GM04503 (cell line): ENCODE measurements at regions not wholly inside any gene's neighbourhood (a gene's known extent, or its start where the extent isn't known, plus 50 kb on each side); places are given as distances from the start of the nearest gene placed in this dataset.

ENCODE experiments used
- DNase-seq: peaks from one replicate; pipeline ENCODE4 v3.0.0-alpha.2; 2012; ENCODE audit warnings: low read depth

- DNase-seq, result no peak
Measured at GRCh38 chr21:24222676-24223075, 1384.6 kb downstream of the MRPL39 start.

GRCh38 chr21:24220446-24220845, 1386.8 kb downstream of the MRPL39 start:
- DNase-seq, result no peak

GRCh38 chr21:24217151-24217550, 1390.1 kb downstream of the MRPL39 start:
- no peak for DNase-seq

DNA sequence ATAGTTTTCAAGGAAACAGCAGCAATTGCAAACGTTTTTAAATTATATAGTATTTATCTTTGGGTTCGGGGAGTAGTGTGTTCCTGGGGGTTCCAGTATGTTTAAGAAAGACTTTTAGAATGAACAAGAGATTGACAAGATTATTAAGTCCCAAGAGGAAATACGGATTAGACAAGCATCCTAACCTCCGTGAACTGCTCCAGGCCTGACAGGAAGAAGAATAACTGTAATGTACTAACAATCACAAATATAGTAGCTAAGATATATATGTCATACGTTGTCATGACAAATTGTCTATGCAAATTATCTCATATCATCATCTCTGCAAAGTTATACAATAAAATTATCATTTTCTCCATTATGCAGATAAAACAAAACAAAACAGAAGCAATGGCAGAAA, 1397.2 kb downstream of the MRPL39 start:
- DNase-seq, result no peak

DNA sequence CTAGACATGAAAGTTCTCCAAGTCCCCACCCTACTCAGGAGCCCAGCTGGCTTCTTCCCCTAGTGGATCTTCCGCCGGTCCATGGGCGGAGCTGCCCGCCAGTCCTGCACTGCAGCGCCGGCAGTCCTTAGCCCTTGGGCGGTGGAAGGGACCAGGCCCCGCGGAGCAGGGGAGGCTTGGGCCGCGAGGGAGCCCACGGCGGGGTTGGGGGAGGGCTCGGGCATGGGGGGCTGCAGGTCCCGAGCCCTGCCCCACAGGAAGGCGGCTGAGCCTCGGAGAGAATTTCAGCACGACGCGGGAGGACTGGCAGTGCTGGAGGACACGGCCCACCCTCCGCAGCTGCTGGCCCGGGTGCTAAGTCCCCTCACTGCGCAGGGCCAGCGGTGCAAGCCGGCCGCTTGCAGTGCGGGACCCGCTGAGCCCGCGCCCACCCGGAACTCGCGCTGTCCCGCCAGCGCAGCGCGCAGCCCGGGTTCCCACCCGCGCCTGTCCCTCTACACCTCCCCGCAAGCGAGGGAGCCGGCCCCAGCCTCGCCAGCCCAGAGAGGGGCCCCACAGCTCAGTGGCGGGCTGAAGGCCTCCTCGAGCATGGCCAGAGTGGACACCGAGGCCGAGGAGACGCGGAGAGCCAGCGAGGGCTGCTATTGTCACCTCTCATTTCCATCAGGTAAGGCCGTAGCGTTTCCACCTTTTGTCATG, 1398.6 kb downstream of the MRPL39 start:
- no peak for DNase-seq

DNA sequence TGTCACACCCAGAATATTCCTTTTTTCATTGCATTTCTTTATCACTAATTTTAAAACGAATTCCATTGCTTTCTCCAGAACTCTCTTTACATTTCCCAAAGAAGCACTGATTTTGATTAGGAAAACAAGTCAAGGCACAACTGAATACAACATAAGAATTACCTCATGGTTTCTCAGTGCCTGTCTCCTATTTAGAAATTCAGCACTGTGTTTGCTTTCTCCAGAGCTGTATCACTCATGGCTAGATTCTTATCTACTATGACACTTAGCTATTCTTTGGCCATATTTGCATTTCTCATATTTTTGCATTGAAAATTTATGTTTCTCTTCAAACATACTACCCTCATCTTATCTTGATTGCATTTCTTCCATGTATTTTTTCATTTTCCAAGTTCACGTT, 1402.0 kb downstream of the MRPL39 start:
- DNase-seq, result no peak

DNA sequence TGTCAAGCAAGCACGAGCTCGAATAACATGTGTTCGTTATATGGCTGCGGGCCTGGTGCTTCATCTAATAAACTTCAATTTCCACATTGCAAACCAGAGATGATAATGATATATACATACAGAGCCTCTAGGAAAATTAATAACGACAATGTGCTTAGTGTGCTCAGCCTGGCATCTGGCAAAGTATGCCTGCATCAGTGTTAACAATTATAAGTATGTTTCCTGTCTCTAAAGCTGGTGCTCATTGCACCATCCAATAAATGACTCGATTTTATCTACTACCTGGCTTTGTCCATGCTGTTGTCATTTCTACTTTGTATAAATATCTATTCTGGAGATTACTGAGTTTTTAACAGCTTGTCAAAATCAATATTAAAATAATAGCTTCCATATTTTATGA, 1402.6 kb downstream of the MRPL39 start:
- no peak for DNase-seq

GRCh38 chr21:24200052-24200451, 1407.2 kb downstream of the MRPL39 start:
- DNase-seq, result no peak

DNA sequence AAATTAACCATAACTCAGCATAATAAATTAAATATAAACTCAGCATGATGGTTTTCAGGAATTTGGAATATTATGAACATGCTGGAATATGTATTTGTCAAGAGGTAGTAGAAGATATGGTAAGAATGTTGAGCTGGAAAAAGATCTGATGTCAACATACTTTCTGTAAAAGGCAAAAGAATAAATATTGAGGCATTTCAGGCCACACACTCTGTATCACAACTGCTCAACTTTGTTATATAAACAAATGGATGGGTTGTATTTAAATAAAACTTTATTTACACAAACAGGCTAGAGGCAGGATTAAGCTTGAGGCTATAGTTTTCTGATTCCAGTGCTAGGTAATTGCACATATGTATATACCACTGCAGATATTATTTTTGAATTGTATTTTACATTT, 1409.4 kb downstream of the MRPL39 start:
- DNase-seq, result no peak

- DNase-seq, result no peak
Measured at GRCh38 chr21:24197132-24197643, 1410.1 kb downstream of the MRPL39 start.

- no peak for DNase-seq
Measured at GRCh38 chr21:24188506-24188905, 1418.8 kb downstream of the MRPL39 start.

- DNase-seq, result no peak
Measured at GRCh38 chr21:24183077-24183476, 1424.2 kb downstream of the MRPL39 start.

DNA sequence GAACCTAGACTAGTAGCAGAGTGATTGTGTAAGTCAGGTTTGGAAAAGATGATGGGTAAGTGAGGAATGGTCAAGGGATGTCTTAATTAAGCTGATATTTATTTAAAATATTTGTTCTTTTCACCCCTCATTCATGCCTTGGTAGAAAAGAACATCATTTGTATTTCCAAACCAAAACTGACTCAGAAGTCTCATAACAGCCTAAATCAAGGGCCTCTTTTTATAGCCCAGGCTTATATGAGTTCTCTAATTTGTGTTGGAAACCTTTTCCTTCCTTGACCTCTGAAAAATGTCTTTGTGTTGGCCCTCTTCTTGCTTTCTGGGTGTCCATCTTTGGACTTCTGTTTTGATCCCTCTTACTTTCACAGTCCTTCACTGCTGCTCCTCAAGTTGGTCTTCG, 1428.2 kb downstream of the MRPL39 start:
- no peak for DNase-seq

DNA sequence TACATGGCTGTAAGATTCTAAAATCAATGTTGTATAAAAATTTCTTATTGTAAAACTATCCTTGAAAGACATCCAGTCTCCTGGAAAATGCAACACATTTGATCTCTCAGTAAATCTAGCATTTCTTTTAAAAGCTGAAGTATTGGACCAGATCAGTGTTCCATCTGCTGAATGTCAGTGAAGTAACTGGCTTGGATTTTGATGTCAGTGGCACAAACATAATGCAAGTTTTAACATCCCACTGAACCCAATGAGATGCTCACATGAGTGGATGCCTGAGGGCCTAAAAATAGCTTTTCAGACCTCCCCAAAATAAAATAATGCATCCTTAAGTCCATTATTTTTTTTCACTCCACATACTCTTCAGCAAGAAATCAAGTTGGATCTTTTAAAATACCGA, 1432.2 kb downstream of the MRPL39 start:
- no peak for DNase-seq

GRCh38 chr21:24171736-24172135, 1435.5 kb downstream of the MRPL39 start:
- DNase-seq, result no peak

GRCh38 chr21:24163539-24163938, 1443.7 kb downstream of the MRPL39 start:
- no peak for DNase-seq

DNA sequence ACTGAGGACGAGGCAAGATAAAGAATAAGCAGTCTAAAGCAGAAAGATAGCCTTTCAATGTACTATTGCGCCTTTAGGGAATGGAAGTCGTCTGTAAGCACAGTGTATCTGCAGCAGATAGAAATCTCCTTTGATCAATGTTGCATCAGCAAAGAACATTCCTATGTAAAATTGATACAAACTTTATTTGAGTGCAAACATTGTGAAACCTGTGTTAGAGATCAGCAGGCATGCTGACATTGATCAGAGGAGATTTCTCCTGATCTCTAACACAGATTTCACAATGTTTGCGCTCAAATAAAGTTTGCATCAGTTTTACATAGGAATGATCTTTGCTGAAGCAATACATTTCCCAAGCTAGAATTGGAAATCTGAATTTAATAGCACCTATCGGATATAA, 1446.8 kb downstream of the MRPL39 start:
- no peak for DNase-seq

DNA sequence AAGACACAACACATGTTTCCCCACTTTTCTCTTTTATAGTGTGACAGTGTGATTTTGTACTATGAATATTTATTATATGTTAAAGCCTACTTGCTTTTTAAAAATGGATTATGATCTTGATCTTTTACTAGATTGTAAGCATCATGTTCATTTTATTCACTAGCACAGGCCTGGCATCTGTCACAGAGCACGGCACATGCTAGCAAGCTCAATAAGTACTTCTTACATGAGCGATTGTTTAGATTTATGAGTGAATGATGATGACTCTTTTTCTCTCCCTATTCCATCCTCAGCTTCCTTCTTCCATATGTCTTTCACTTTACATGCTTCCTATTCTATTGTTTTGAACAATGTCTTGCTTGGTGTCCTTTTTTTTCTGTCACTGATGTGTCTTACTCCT, 1454.1 kb downstream of the MRPL39 start:
- DNase-seq, result no peak

GRCh38 chr21:24150753-24151152, 1456.5 kb downstream of the MRPL39 start:
- no peak for DNase-seq

DNA sequence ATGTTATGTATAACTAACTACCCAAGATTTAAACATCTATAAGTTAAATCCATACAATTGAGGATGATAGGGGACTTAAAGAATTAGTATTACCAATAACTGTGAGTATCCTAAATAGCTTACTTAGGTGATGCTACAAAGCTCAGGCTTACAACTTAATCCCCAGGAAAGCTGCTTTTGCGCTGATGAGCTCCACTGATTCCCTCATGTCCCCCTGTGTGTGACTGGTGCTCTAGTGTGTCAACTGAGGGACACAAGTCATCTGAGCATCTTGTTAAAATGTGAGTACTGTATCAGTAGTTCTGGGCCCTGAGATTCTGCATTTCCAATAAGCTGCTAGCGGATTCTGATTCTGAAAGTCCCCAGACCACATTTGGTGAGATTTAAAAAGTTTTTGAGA, 1458.8 kb downstream of the MRPL39 start:
- DNase-seq, result no peak

DNA sequence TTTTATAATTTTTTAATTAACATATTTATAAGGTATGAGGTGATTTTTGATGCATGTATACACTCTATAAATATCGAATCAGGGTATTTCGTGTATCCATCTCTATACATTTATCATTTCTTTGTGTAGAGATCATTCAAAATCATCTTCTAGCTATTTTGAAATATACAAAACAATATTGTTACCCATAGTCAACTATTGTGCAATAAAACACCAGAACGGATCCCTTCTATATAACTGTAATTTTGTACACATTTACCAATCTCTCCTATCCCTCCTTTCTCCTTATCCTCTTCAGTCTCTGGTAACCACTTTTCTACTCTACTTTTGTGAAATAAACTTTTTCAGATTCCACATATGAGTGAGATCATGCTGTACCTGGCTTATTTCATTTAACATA, 1459.6 kb downstream of the MRPL39 start:
- DNase-seq, result no peak

DNA sequence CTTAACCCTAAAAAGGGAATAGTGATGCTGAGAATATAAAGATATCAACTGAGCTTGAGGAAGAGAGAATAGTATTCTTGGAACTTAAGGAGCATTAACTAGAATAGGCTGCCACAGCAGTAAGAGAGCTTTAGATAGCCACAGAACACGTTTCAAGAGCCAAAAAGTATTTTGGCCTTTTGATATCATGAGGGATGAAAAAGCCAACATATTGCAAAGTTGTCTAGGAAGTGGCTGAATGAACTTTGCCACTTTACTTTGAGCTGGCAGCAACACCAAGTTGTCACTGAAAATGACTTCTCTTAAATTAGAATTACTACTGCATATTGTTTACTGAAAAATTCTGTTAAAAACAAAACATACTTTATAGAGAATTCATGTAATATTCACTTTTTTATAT, 1476.2 kb downstream of the MRPL39 start:
- DNase-seq, result no peak

DNA sequence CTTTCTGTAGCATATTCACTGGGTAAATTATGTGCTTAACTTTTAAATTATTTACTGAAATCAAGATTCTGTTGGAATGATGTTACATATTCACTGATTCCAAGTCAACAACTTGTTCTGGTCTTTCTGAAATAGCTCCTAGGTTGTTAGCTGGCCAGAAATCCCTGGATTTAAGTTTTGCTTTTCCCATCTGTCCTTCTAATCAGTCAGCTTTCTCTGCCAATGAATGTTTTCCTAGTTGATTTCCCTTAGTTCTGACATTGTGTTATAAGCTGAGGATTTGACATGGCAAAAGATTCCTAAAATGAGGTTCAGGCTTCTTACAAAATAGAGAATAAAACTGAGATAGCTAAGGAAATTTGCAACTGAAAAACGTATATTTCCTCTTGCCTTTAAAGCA, 1479.6 kb downstream of the MRPL39 start:
- no peak for DNase-seq

GRCh38 chr21:24123785-24124184, 1483.5 kb downstream of the MRPL39 start:
- no peak for DNase-seq
